ENCODE measurements at regions not wholly inside any gene's neighbourhood (a gene's known extent, or its start where the extent isn't known, plus 50 kb on each side); places are given as distances from the start of the nearest gene placed in this dataset.

DNA sequence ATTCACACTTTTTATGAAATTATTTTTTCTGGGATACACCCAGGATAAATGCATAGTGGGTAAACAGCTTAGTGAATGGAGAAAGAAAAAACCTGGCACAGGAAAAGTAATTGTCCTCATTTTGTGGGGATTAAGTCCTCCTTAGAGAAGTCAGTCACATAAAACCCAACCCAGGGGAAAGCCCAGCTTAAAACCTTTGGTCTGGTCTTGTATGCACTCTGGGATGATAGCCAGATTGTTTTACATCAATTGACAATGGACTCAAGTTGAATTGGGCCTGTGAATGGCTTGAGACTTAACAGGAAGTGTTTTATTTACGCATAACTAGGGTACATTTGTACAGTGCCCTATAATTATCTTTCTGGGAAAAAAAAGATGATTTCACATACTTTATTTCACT, 561.3 kb upstream of the GRIA3 start:
- TF ChIP-seq ZBTB7A (IDR thresholded peaks at IDR 0.05; ENCODE audit: low read depth): no peak
- no peak for TF ChIP-seq MAX (IDR thresholded peaks at IDR 0.05)
- TF ChIP-seq CREB1 (IDR thresholded peaks at IDR 0.05; ENCODE audit: low read depth): no peak
- TF ChIP-seq YY1 (IDR thresholded peaks at IDR 0.05; ENCODE audit: low read depth): no peak
- no peak for TF ChIP-seq EGR1 (IDR thresholded peaks at IDR 0.05)
- no peak for TF ChIP-seq FOXM1 (IDR thresholded peaks at IDR 0.05; ENCODE audit: borderline replicate concordance, low read depth)
- no peak for TF ChIP-seq EP300 (IDR thresholded peaks at IDR 0.05; ENCODE audit: borderline replicate concordance)

GRCh38 chrX:122625239-122625638, 558.8 kb upstream of the GRIA3 start:
- TF ChIP-seq, protein P1, sequence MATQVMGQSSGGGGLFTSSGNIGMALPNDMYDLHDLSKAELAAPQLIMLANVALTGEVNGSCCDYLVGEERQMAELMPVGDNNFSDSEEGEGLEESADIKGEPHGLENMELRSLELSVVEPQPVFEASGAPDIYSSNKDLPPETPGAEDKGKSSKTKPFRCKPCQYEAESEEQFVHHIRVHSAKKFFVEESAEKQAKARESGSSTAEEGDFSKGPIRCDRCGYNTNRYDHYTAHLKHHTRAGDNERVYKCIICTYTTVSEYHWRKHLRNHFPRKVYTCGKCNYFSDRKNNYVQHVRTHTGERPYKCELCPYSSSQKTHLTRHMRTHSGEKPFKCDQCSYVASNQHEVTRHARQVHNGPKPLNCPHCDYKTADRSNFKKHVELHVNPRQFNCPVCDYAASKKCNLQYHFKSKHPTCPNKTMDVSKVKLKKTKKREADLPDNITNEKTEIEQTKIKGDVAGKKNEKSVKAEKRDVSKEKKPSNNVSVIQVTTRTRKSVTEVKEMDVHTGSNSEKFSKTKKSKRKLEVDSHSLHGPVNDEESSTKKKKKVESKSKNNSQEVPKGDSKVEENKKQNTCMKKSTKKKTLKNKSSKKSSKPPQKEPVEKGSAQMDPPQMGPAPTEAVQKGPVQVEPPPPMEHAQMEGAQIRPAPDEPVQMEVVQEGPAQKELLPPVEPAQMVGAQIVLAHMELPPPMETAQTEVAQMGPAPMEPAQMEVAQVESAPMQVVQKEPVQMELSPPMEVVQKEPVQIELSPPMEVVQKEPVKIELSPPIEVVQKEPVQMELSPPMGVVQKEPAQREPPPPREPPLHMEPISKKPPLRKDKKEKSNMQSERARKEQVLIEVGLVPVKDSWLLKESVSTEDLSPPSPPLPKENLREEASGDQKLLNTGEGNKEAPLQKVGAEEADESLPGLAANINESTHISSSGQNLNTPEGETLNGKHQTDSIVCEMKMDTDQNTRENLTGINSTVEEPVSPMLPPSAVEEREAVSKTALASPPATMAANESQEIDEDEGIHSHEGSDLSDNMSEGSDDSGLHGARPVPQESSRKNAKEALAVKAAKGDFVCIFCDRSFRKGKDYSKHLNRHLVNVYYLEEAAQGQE (IDR thresholded peaks at IDR 0.05; ENCODE audit: low read depth): no peak
- TF ChIP-seq RAD21 (IDR thresholded peaks at IDR 0.05; ENCODE audit: low read depth): no peak
- no peak for TF ChIP-seq MAX (IDR thresholded peaks at IDR 0.05)
- no peak for TF ChIP-seq FOXM1 (IDR thresholded peaks at IDR 0.05; ENCODE audit: borderline replicate concordance, low read depth)
- no peak for TF ChIP-seq ZBTB7A (IDR thresholded peaks at IDR 0.05; ENCODE audit: low read depth)
- TF ChIP-seq NFIC (IDR thresholded peaks at IDR 0.05): no peak
- no peak for TF ChIP-seq USF1 (IDR thresholded peaks at IDR 0.05)
- no peak for TF ChIP-seq TAF1 (IDR thresholded peaks at IDR 0.05; ENCODE audit: low read depth)
- TF ChIP-seq TEAD4 (IDR thresholded peaks at IDR 0.05): no peak
- no peak for TF ChIP-seq CREB1 (IDR thresholded peaks at IDR 0.05; ENCODE audit: low read depth)
- TF ChIP-seq EGR1 (IDR thresholded peaks at IDR 0.05): no peak
- TF ChIP-seq TCF12 (IDR thresholded peaks at IDR 0.05; ENCODE audit: low read depth): no peak
- TF ChIP-seq CEBPB (IDR thresholded peaks at IDR 0.05): no peak
- TF ChIP-seq YY1 (IDR thresholded peaks at IDR 0.05; ENCODE audit: low read depth): no peak
- TF ChIP-seq EP300 (IDR thresholded peaks at IDR 0.05; ENCODE audit: borderline replicate concordance): no peak

- no peak for TF ChIP-seq CREB1 (IDR thresholded peaks at IDR 0.05; ENCODE audit: low read depth)
- no peak for TF ChIP-seq CEBPB (IDR thresholded peaks at IDR 0.05)
- TF ChIP-seq FOXM1 (IDR thresholded peaks at IDR 0.05; ENCODE audit: borderline replicate concordance, low read depth): no peak
- TF ChIP-seq USF1 (IDR thresholded peaks at IDR 0.05): no peak
Measured at GRCh38 chrX:122625821-122626220, 558.3 kb upstream of the GRIA3 start.

DNA sequence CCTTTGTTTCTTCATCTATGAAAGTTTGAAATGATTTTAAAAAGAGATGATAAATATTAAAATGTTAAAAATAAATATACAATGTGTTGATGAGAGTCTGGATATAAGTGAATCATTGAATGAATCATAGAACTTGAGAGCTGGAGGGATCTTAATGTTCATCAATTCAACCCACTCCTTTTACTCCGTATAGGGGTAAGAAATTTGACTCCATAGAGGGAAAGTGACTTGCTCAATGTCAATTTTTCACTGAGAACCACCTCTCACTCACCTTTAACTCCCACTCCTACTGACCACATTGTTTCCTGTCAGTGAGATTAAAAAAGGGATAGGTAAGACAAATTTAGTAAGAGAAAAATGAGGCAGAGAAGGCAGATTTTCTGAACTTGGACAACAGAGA, 557.2 kb upstream of the GRIA3 start:
- TF ChIP-seq ZBTB7A (IDR thresholded peaks at IDR 0.05; ENCODE audit: low read depth) (no peak), MAX (IDR thresholded peaks at IDR 0.05) (no peak), CREB1 (IDR thresholded peaks at IDR 0.05; ENCODE audit: low read depth) (no peak), FOXM1 (IDR thresholded peaks at IDR 0.05; ENCODE audit: borderline replicate concordance, low read depth) (no peak), NFIC (IDR thresholded peaks at IDR 0.05) (no peak), RAD21 (IDR thresholded peaks at IDR 0.05; ENCODE audit: low read depth) (no peak), TEAD4 (IDR thresholded peaks at IDR 0.05) (no peak), TAF1 (IDR thresholded peaks at IDR 0.05; ENCODE audit: low read depth) (no peak)
- TF ChIP-seq, protein P1 (IDR thresholded peaks at IDR 0.05; ENCODE audit: low read depth): no peak

DNA sequence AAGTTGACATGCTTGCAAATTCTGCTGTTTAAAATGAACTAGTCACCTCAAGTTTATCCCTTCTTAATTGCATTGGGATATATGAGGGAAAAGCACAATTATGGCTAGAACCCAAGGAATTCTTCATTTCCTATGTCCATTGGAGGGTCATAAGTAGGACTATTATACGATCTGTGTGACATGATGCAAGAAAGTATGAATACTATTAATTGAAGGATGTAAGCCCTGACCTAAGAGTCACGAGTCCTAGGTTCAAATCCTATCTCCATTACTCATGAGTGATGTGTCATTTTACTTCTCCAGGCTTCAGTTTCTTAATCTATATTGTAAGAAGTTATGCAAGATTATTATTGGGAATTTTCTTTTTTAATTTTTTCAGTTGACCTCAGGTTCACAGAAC, 542.9 kb upstream of the GRIA3 start:
- TF ChIP-seq EGR1 (IDR thresholded peaks at IDR 0.05) (no peak), ZBTB7A (IDR thresholded peaks at IDR 0.05; ENCODE audit: low read depth) (no peak), EP300 (IDR thresholded peaks at IDR 0.05; ENCODE audit: borderline replicate concordance) (no peak), TAF1 (IDR thresholded peaks at IDR 0.05; ENCODE audit: low read depth) (no peak), RAD21 (IDR thresholded peaks at IDR 0.05; ENCODE audit: low read depth) (no peak), CEBPB (IDR thresholded peaks at IDR 0.05) (no peak)
- TF ChIP-seq, protein P1 (IDR thresholded peaks at IDR 0.05; ENCODE audit: low read depth): no peak
